NCI-H69 (cell line): ENCODE measurements at regions not wholly inside any gene's neighbourhood (a gene's known extent, or its start where the extent isn't known, plus 50 kb on each side); places are given as distances from the start of the nearest gene placed in this dataset.
"Not testable (repeated sequence)": the region's sequence is repeated elsewhere in the genome, so short reads cannot be mapped to it uniquely, and the experiment has no call there.

Experiments
- DNase-seq: peaks from one replicate; lab custom pipeline; 2025; lab: John Stamatoyannopoulos, UW

GRCh38 chr9:138174954-138175353 lies 297.4 kb downstream of the CACNA1B start:
- DNase-seq: not testable (repeated sequence)

- not testable (repeated sequence) for DNase-seq
Observed at GRCh38 chr9:138175354-138175753, 297.8 kb downstream of the CACNA1B start.

- DNase-seq: not testable (repeated sequence)
Observed at GRCh38 chr9:138177091-138177490, 299.5 kb downstream of the CACNA1B start.

GRCh38 chr9:138179003-138179402 lies 301.4 kb downstream of the CACNA1B start:
- not testable (repeated sequence) for DNase-seq

- DNase-seq: not testable (repeated sequence)
Observed at GRCh38 chr9:138179671-138180070, 302.1 kb downstream of the CACNA1B start.

- not testable (repeated sequence) for DNase-seq
Observed at GRCh38 chr9:138181963-138182362, 304.4 kb downstream of the CACNA1B start.

GRCh38 chr9:138197156-138197555 lies 319.6 kb downstream of the CACNA1B start:
- not testable (repeated sequence) for DNase-seq

GRCh38 chr9:138198963-138199362 lies 321.4 kb downstream of the CACNA1B start:
- not testable (repeated sequence) for DNase-seq

- not testable (repeated sequence) for DNase-seq
Observed at GRCh38 chr9:138199917-138200316, 322.3 kb downstream of the CACNA1B start.

- DNase-seq: not testable (repeated sequence)
Observed at GRCh38 chr9:138200481-138201142, 323.0 kb downstream of the CACNA1B start.

- not testable (repeated sequence) for DNase-seq
Observed at GRCh38 chr9:138201167-138201889, 323.7 kb downstream of the CACNA1B start.

- not testable (repeated sequence) for DNase-seq
Observed at GRCh38 chr9:138202043-138202442, 324.5 kb downstream of the CACNA1B start.

GRCh38 chr9:138203304-138203703 lies 325.7 kb downstream of the CACNA1B start:
- not testable (repeated sequence) for DNase-seq

- not testable (repeated sequence) for DNase-seq
Observed at GRCh38 chr9:138203872-138204271, 326.3 kb downstream of the CACNA1B start.

GRCh38 chr9:138206108-138206507 lies 328.5 kb downstream of the CACNA1B start:
- not testable (repeated sequence) for DNase-seq

- DNase-seq: not testable (repeated sequence)
Observed at GRCh38 chr9:138207300-138208179, 330.0 kb downstream of the CACNA1B start.

GRCh38 chr9:138209071-138209644 lies 331.6 kb downstream of the CACNA1B start:
- DNase-seq: not testable (repeated sequence)

GRCh38 chr9:138210388-138210986 lies 332.9 kb downstream of the CACNA1B start:
- DNase-seq: not testable (repeated sequence)

- not testable (repeated sequence) for DNase-seq
Observed at GRCh38 chr9:138211070-138211469, 333.5 kb downstream of the CACNA1B start.

- peak; percentile 17 for DNase-seq
Observed at GRCh38 chr9:138211544-138212219, 334.1 kb downstream of the CACNA1B start.

GRCh38 chr9:138212811-138213210 lies 335.2 kb downstream of the CACNA1B start:
- not testable (repeated sequence) for DNase-seq
